ENCODE measurements at regions not wholly inside any gene's neighbourhood (a gene's known extent, or its start where the extent isn't known, plus 50 kb on each side); places are given as distances from the start of the nearest gene placed in this dataset.

DNA sequence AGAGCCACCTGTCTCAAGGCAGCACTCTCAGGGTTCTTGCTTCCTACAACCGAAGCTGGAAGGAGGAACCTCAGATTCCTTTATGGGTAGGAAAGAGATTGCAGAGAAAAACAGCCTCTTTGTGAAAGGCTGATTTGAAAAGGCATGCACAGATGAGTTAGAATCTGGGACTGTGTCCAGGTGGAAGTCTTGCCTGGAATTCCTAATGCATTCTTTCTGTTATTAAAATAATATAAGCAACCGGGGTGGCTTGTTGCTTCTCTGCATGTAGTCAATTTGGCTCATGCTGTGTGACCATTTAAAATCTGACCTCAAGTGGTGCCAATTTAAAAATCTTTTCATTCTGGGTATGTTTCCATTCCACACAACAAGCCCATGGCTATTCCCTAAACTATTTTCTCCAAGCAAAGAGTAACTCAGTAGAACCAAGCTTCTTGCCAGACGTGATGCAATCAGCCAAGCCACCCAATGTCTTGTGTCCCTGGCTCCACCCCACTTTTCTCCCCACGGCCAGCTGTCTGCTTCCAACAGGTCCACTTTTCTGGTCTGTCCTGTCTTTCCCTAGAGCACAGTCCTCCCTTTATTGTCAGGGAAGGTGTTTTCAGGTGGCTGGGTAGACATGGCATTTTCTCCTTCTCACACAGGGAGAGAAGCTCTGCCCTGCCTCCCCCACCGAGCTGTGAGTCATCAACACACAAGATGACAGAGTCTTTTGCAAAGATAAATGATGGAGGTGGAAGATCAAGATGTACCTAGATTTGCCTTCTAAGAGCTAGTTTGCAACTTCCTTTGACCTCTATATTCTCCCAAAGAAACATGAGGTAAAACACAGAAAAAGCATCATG, 394.3 kb downstream of the FOXO1 start:
- H4K20me1 ChIP-seq (replicated peaks; ENCODE audit: insufficient read depth): no peaks in the 10 kb centered on the region
- Mint-ChIP-seq H3K36me3 (ENCODE audit: low read depth) (no peaks in the 10 kb centered on the region), H3K27me3 (ENCODE audit: insufficient read depth, low read depth, poor library complexity) (no peaks in the 10 kb centered on the region), H3K4me3 (no peak overlapping the region), H3K4me1 (peaks cover 25% of the 10 kb centered on the region), H3K27ac (peak overlapping the region; percentile 26), H3K9me3 (no peaks in the 10 kb centered on the region)
- peak overlapping the region; percentile 59; the same call in 1 of the 2 replicates for H2AFZ ChIP-seq
- no peak overlapping the region for H3K4me2 ChIP-seq
- H3F3A ChIP-seq (replicated peaks; ENCODE audit: low read depth): no peaks in the 10 kb centered on the region
- peaks cover 14% of the 10 kb centered on the region for H3K4me1 ChIP-seq (ENCODE audit: insufficient read depth)
- H3K4me3 ChIP-seq: no peak overlapping the region
- H3K79me2 ChIP-seq (replicated peaks; ENCODE audit: insufficient read depth): no peaks in the 10 kb centered on the region
- peaks cover 7% of the 10 kb centered on the region; the same call in 1 of the 2 replicates for H3K9me2 ChIP-seq (ENCODE audit: insufficient read depth)
- DNase-seq (ENCODE audit: low spot score) (no peak), ATAC-seq (no peak; the same call in 2 of the 3 replicates)
- no peaks in the 10 kb centered on the region for H3K36me3 ChIP-seq (ENCODE audit: insufficient read depth)
- 0 out of 2 replicates have a peak overlapping the region, but pooled peaks have one; percentile 45 for H3K27ac ChIP-seq (ENCODE audit: low read depth)
- H3K27me3 ChIP-seq (ENCODE audit: insufficient read depth): no peaks in the 10 kb centered on the region
- no peak for TF ChIP-seq POLR2AphosphoS5 (IDR thresholded peaks at IDR 0.05; ENCODE audit: low read depth)
- no peak for TF ChIP-seq EZH2phosphoT487 (IDR thresholded peaks at IDR 0.05; ENCODE audit: unreplicated experiment)
- TF ChIP-seq, protein P1, sequence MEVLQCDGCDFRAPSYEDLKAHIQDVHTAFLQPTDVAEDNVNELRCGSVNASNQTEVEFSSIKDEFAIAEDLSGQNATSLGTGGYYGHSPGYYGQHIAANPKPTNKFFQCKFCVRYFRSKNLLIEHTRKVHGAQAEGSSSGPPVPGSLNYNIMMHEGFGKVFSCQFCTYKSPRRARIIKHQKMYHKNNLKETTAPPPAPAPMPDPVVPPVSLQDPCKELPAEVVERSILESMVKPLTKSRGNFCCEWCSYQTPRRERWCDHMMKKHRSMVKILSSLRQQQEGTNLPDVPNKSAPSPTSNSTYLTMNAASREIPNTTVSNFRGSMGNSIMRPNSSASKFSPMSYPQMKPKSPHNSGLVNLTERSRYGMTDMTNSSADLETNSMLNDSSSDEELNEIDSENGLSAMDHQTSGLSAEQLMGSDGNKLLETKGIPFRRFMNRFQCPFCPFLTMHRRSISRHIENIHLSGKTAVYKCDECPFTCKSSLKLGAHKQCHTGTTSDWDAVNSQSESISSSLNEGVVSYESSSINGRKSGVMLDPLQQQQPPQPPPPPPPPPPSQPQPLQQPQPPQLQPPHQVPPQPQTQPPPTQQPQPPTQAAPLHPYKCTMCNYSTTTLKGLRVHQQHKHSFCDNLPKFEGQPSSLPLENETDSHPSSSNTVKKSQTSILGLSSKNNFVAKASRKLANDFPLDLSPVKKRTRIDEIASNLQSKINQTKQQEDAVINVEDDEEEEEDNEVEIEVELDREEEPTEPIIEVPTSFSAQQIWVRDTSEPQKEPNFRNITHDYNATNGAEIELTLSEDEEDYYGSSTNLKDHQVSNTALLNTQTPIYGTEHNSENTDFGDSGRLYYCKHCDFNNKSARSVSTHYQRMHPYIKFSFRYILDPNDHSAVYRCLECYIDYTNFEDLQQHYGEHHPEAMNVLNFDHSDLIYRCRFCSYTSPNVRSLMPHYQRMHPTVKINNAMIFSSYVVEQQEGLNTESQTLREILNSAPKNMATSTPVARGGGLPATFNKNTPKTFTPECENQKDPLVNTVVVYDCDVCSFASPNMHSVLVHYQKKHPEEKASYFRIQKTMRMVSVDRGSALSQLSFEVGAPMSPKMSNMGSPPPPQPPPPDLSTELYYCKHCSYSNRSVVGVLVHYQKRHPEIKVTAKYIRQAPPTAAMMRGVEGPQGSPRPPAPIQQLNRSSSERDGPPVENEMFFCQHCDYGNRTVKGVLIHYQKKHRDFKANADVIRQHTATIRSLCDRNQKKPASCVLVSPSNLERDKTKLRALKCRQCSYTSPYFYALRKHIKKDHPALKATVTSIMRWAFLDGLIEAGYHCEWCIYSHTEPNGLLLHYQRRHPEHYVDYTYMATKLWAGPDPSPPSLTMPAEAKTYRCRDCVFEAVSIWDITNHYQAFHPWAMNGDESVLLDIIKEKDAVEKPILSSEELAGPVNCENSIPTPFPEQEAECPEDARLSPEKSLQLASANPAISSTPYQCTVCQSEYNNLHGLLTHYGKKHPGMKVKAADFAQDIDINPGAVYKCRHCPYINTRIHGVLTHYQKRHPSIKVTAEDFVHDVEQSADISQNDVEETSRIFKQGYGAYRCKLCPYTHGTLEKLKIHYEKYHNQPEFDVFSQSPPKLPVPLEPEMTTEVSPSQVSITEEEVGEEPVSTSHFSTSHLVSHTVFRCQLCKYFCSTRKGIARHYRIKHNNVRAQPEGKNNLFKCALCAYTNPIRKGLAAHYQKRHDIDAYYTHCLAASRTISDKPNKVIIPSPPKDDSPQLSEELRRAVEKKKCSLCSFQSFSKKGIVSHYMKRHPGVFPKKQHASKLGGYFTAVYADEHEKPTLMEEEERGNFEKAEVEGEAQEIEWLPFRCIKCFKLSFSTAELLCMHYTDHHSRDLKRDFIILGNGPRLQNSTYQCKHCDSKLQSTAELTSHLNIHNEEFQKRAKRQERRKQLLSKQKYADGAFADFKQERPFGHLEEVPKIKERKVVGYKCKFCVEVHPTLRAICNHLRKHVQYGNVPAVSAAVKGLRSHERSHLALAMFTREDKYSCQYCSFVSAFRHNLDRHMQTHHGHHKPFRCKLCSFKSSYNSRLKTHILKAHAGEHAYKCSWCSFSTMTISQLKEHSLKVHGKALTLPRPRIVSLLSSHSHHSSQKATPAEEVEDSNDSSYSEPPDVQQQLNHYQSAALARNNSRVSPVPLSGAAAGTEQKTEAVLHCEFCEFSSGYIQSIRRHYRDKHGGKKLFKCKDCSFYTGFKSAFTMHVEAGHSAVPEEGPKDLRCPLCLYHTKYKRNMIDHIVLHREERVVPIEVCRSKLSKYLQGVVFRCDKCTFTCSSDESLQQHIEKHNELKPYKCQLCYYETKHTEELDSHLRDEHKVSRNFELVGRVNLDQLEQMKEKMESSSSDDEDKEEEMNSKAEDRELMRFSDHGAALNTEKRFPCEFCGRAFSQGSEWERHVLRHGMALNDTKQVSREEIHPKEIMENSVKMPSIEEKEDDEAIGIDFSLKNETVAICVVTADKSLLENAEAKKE (CRISPR knock-in tag; IDR thresholded peaks at IDR 0.05): 0 out of 2 replicates have a peak, but pooled peaks have one; percentile 33
- no peak for TF ChIP-seq JUNB (IDR thresholded peaks at IDR 0.05; ENCODE audit: unreplicated experiment)

DNA sequence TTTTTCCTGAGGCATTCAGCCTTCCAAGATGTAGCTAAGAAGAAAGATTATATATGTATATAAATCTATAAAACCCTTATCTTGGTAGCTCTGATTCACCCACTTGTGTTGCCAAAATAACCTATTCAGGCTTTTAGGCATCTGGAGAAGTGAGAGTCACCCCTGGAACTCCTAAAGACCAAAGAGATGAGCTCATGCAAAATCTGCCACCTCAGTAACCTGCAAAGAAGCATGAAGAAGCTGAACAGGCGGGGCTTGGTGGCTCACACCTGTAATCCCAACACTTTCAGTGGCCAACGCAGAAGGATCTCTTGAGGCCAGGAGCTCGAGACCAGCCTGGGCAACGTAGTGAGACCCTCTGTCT, 393.7 kb downstream of the FOXO1 start:
- H3K27me3 Mint-ChIP-seq (ENCODE audit: insufficient read depth, low read depth, poor library complexity): peaks cover 2% of the 10 kb centered on the region
- no peaks in the 10 kb centered on the region for H3K36me3 ChIP-seq (ENCODE audit: insufficient read depth)
- H3K27ac Mint-ChIP-seq: no peak overlapping the region
- no peaks in the 10 kb centered on the region for H3K79me2 ChIP-seq (replicated peaks; ENCODE audit: insufficient read depth)
- no peaks in the 10 kb centered on the region for H3K27me3 ChIP-seq (ENCODE audit: insufficient read depth)
- no peak overlapping the region for H3K4me2 ChIP-seq
- ATAC-seq: no peak
- H3K4me3 ChIP-seq: no peak overlapping the region
- H2AFZ ChIP-seq: no peak overlapping the region
- H3K4me1 Mint-ChIP-seq: peaks cover 28% of the 10 kb centered on the region
- DNase-seq (ENCODE audit: low spot score): no peak
- no peaks in the 10 kb centered on the region for H3K36me3 Mint-ChIP-seq (ENCODE audit: low read depth)
- H3K4me1 ChIP-seq (ENCODE audit: insufficient read depth): peaks cover 14% of the 10 kb centered on the region
- no peaks in the 10 kb centered on the region for H3K9me3 Mint-ChIP-seq
- H3F3A ChIP-seq (replicated peaks; ENCODE audit: low read depth): no peaks in the 10 kb centered on the region
- H3K4me3 Mint-ChIP-seq: no peak overlapping the region
- peaks cover 6% of the 10 kb centered on the region; the same call in 1 of the 2 replicates for H3K9me2 ChIP-seq (ENCODE audit: insufficient read depth)
- no peak overlapping the region for H3K27ac ChIP-seq (ENCODE audit: low read depth)
- H4K20me1 ChIP-seq (replicated peaks; ENCODE audit: insufficient read depth): no peaks in the 10 kb centered on the region
- TF ChIP-seq EZH2phosphoT487 (IDR thresholded peaks at IDR 0.05; ENCODE audit: unreplicated experiment) (no peak), POLR2AphosphoS5 (IDR thresholded peaks at IDR 0.05; ENCODE audit: low read depth) (no peak), CREB1 (CRISPR knock-in tag; IDR thresholded peaks at IDR 0.05; ENCODE audit: low read depth) (no peak), ZNF331 (CRISPR knock-in tag; IDR thresholded peaks at IDR 0.05; ENCODE audit: low read depth) (no peak), NANOG (IDR thresholded peaks at IDR 0.05; ENCODE audit: borderline replicate concordance) (no peak), EZH2 (IDR thresholded peaks at IDR 0.05; ENCODE audit: low read depth, unreplicated experiment) (no peak), JUNB (IDR thresholded peaks at IDR 0.05; ENCODE audit: unreplicated experiment) (no peak), STAT1 (IDR thresholded peaks at IDR 0.05; ENCODE audit: unreplicated experiment) (no peak), ZNF114 (CRISPR knock-in tag; IDR thresholded peaks at IDR 0.05) (no peak)
- TF ChIP-seq, protein P2, sequence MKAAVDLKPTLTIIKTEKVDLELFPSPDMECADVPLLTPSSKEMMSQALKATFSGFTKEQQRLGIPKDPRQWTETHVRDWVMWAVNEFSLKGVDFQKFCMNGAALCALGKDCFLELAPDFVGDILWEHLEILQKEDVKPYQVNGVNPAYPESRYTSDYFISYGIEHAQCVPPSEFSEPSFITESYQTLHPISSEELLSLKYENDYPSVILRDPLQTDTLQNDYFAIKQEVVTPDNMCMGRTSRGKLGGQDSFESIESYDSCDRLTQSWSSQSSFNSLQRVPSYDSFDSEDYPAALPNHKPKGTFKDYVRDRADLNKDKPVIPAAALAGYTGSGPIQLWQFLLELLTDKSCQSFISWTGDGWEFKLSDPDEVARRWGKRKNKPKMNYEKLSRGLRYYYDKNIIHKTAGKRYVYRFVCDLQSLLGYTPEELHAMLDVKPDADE (IDR thresholded peaks at IDR 0.05): no peak
- TF ChIP-seq, protein P3, sequence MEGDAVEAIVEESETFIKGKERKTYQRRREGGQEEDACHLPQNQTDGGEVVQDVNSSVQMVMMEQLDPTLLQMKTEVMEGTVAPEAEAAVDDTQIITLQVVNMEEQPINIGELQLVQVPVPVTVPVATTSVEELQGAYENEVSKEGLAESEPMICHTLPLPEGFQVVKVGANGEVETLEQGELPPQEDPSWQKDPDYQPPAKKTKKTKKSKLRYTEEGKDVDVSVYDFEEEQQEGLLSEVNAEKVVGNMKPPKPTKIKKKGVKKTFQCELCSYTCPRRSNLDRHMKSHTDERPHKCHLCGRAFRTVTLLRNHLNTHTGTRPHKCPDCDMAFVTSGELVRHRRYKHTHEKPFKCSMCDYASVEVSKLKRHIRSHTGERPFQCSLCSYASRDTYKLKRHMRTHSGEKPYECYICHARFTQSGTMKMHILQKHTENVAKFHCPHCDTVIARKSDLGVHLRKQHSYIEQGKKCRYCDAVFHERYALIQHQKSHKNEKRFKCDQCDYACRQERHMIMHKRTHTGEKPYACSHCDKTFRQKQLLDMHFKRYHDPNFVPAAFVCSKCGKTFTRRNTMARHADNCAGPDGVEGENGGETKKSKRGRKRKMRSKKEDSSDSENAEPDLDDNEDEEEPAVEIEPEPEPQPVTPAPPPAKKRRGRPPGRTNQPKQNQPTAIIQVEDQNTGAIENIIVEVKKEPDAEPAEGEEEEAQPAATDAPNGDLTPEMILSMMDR (conservative IDR thresholded peaks at IDR 0.05; ENCODE audit: low read depth in 2 of 2): no peak

Measured in GM23338 (cell line).